ENCODE measurements at regions not wholly inside any gene's neighbourhood (a gene's known extent, or its start where the extent isn't known, plus 50 kb on each side); places are given as distances from the start of the nearest gene placed in this dataset.

DNA sequence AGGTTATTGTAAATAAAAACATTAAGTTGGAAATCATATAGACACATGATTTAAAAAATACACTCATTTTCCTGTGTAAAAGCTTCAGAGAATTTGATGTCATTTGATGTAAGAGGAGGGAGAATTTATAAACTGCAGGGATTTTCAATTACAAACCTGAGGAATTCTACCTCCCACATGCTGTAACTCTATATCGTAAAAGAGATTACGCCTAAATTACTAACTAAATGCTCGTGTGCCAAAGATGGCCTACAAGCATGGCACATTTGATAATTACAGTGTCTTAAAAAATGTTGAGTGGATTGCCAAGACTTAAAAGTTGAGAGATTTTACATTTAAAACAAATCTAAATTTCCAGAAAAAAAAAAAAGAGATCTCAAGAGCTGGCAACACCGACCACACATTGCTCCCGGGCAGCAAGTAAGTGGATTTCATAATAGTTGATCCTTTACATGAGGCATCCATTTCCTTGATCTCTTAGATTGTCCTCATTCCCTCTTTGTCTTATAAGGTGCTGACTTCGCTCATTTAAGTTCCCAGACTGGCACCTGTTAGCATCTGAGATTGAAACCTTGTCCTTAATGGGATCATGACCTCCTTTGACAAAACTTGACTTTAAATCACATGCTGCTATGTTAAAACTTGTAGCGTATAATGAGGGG, 840.3 kb upstream of the ZEB2 start:
- TF ChIP-seq POLR2A (IDR thresholded peaks at IDR 0.05), result no peak
- TF ChIP-seq, protein P1, sequence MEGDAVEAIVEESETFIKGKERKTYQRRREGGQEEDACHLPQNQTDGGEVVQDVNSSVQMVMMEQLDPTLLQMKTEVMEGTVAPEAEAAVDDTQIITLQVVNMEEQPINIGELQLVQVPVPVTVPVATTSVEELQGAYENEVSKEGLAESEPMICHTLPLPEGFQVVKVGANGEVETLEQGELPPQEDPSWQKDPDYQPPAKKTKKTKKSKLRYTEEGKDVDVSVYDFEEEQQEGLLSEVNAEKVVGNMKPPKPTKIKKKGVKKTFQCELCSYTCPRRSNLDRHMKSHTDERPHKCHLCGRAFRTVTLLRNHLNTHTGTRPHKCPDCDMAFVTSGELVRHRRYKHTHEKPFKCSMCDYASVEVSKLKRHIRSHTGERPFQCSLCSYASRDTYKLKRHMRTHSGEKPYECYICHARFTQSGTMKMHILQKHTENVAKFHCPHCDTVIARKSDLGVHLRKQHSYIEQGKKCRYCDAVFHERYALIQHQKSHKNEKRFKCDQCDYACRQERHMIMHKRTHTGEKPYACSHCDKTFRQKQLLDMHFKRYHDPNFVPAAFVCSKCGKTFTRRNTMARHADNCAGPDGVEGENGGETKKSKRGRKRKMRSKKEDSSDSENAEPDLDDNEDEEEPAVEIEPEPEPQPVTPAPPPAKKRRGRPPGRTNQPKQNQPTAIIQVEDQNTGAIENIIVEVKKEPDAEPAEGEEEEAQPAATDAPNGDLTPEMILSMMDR (IDR thresholded peaks at IDR 0.05), result no peak

Measured in testis (tissue), 2 donors.